SK-N-SH (cell line): ENCODE measurements at regions not wholly inside any gene's neighbourhood (a gene's known extent, or its start where the extent isn't known, plus 50 kb on each side); places are given as distances from the start of the nearest gene placed in this dataset.

ENCODE experiments used
- CTCF ChIA-PET: fragments of 300-600, 350-600 bp; formaldehyde crosslinking; extraction: SDS; loops from one replicate; lab custom pipeline; 2021; lab: Yijun Ruan, JAX
- POLR2A ChIA-PET: fragments of 350-600 bp; sonication (Branson Sonifier 250); formaldehyde crosslinking; extraction: SDS; loops from one replicate; lab custom pipeline; 2020; ENCODE audit warnings: antibody characterized with exemption, inconsistent platforms; lab: Yijun Ruan, JAX
- DNase-seq: peaks from one replicate; pipeline ENCODE4 v3.0.0; 2012
- H2AFZ ChIP-seq: fragments of 200-600 bp; sonication (generic); 2 replicates; pipeline ENCODE4 v1.8.1; 2016; ENCODE audit warnings: antibody characterized with exemption, mild to moderate bottlenecking, low read depth
- H3F3A ChIP-seq: fragments of 200-600 bp; sonication (generic); replicated peaks from 2 replicates; pipeline ENCODE3; 2016; ENCODE audit warnings: antibody characterized with exemption, mild to moderate bottlenecking; ENCODE audit not compliant: insufficient read depth
- H3K27ac ChIP-seq, 2 experiments: fragments of 200-500 bp in 1 of 2; fragments of 200-600 bp in 1 of 2; sonication (Bioruptor generic) in 1 of 2; sonication (generic), shearing (Covaris generic) in 1 of 2; 2 replicates each; pipeline versions ENCODE4 v1.5.1 to v1.6.1; 2014 to 2016; ENCODE audit warnings: low read depth in 2 of 2, inconsistent platforms in 1 of 2, low read length in 1 of 2, mild to moderate bottlenecking in 1 of 2, mixed read lengths in 1 of 2
- H3K27me3 ChIP-seq: fragments of 200-600 bp; sonication (generic), shearing (Covaris generic); 2 replicates; pipeline ENCODE4 v1.6.1; 2016; ENCODE audit warnings: mixed run types; ENCODE audit not compliant: insufficient read depth
- H3K36me3 ChIP-seq, 2 experiments: fragments of 200-500 bp in 1 of 2; fragments of 200-600 bp in 1 of 2; sonication (Bioruptor generic) in 1 of 2; sonication (generic) in 1 of 2; replicated peaks in 1 of 2; 2 replicates each; pipeline versions ENCODE3 to v1.5.1; 2014 to 2016; ENCODE audit warnings: low read length in 1 of 2, mild to moderate bottlenecking in 1 of 2; ENCODE audit not compliant: insufficient read depth in 2 of 2, control insufficient read depth in 1 of 2
- H3K4me1 ChIP-seq, 2 experiments: fragments of 200-500 bp in 1 of 2; fragments of 200-600 bp in 1 of 2; sonication (Bioruptor generic) in 1 of 2; sonication (generic), shearing (Covaris generic) in 1 of 2; 2 replicates each; pipeline versions ENCODE4 v1.5.1 to v1.6.1; 2014 to 2016; ENCODE audit warnings: low read depth in 1 of 2, low read length in 1 of 2, mixed run types in 1 of 2; ENCODE audit not compliant: insufficient read depth in 2 of 2, control insufficient read depth in 1 of 2
- H3K4me2 ChIP-seq: fragments of 200-600 bp; sonication (generic), shearing (Covaris generic); 2 replicates; pipeline ENCODE4 v1.6.1; 2017; ENCODE audit warnings: mixed run types
- H3K4me3 ChIP-seq, 2 experiments: fragments of 200-500 bp in 1 of 2; fragments of 200-600 bp in 1 of 2; sonication (Bioruptor generic) in 1 of 2; sonication (generic), shearing (Covaris generic) in 1 of 2; 2 replicates each; pipeline versions ENCODE4 v1.5.1 to v1.8.1; 2014 to 2016; ENCODE audit warnings: low read depth in 2 of 2, inconsistent platforms in 1 of 2, low read length in 1 of 2, mild to moderate bottlenecking in 1 of 2, mixed read lengths in 1 of 2, moderate library complexity in 1 of 2
- H3K79me2 ChIP-seq: fragments of 200-600 bp; sonication (generic); 2 replicates; pipeline ENCODE4 v1.8.1; 2017; ENCODE audit warnings: mild to moderate bottlenecking; ENCODE audit not compliant: insufficient read depth
- H3K9ac ChIP-seq: fragments of 200-600 bp; sonication (generic); 2 replicates; pipeline ENCODE4 v1.6.1; 2017; ENCODE audit warnings: mixed run types
- H3K9me2 ChIP-seq: fragments of 200-600 bp; sonication (generic); 2 replicates; pipeline ENCODE4 v1.6.1; 2017; ENCODE audit warnings: mixed run types
- H3K9me3 ChIP-seq: fragments of 200-600 bp; sonication (generic); 2 replicates; pipeline ENCODE4 v1.6.1; 2017; ENCODE audit warnings: mixed run types, mild to moderate bottlenecking, moderate library complexity
- H4K20me1 ChIP-seq: fragments of 200-600 bp; sonication (generic); 2 replicates; pipeline ENCODE4 v1.6.1; 2017; ENCODE audit warnings: mild to moderate bottlenecking, mixed run types; ENCODE audit not compliant: insufficient read depth
- CHD2 ChIP-seq: fragments of 150-350 bp; IDR thresholded peaks from 2 replicates; pipeline ENCODE4 v1.6.1; 2018; ENCODE audit warnings: low read length; ENCODE audit not compliant: partially characterized antibody
- ELF1 ChIP-seq: IDR thresholded peaks from 2 replicates; pipeline ENCODE4 v1.4.0; 2012
- EP300 ChIP-seq, 2 experiments: IDR thresholded peaks; 2 replicates each; pipeline versions ENCODE4 v1.4.0 to v1.6.1; 2012; ENCODE audit warnings: borderline replicate concordance in 1 of 2, low read depth in 1 of 2, low read length in 1 of 2
- EZH2phosphoT487 ChIP-seq: fragments of 200-600 bp; sonication (generic); IDR thresholded peaks from 2 replicates; pipeline ENCODE4 v1.6.1; 2017; ENCODE audit warnings: low read depth, mixed run types, mild to moderate bottlenecking, antibody characterized with exemption, moderate library complexity, borderline replicate concordance
- FOSL2 ChIP-seq: IDR thresholded peaks from 2 replicates; pipeline ENCODE4 v1.4.0; 2012; ENCODE audit warnings: low read depth, mild to moderate bottlenecking, moderate library complexity, borderline replicate concordance
- GATA2 ChIP-seq: sonication (generic); formaldehyde crosslinking; IDR thresholded peaks from 2 replicates; pipeline ENCODE4 v1.5.0; 2020; ENCODE audit warnings: mild to moderate bottlenecking, missing genetic modification reagents
- IRF3 ChIP-seq: fragments of 150-350 bp; IDR thresholded peaks from 2 replicates; pipeline ENCODE4 v1.6.1; 2016; ENCODE audit warnings: mild to moderate bottlenecking, low read depth, low read length
- JUND ChIP-seq: IDR thresholded peaks from 2 replicates; pipeline ENCODE4 v1.4.0; 2012
- MXI1 ChIP-seq: IDR thresholded peaks from 2 replicates; pipeline ENCODE4 v1.6.1; 2012; ENCODE audit warnings: mild to moderate bottlenecking, low read depth, low read length, improper control_type of control experiment
- NFIC ChIP-seq: IDR thresholded peaks from 2 replicates; pipeline ENCODE4 v1.4.0; 2012; ENCODE audit warnings: borderline replicate concordance
- NRF1 ChIP-seq: IDR thresholded peaks from 2 replicates; pipeline ENCODE4 v1.6.1; 2012; ENCODE audit warnings: low read depth, mild to moderate bottlenecking, low read length
- POLR2AphosphoS5 ChIP-seq: IDR thresholded peaks from 2 replicates; pipeline ENCODE4 v1.6.1; 2012; ENCODE audit warnings: low read depth, low read length
- RCOR1 ChIP-seq: fragments of 150-350 bp; IDR thresholded peaks from 2 replicates; pipeline ENCODE4 v1.6.1; 2017; ENCODE audit warnings: antibody characterized with exemption, low read length
- RFX5 ChIP-seq: IDR thresholded peaks from 2 replicates; pipeline ENCODE4 v1.6.1; 2012; ENCODE audit warnings: mild to moderate bottlenecking, improper control_type of control experiment, low read length
- SIN3A ChIP-seq: IDR thresholded peaks from 2 replicates; pipeline ENCODE4 v1.6.1; 2012; ENCODE audit warnings: low read depth, mild to moderate bottlenecking, low read length, moderate library complexity, borderline replicate concordance
- USF1 ChIP-seq: IDR thresholded peaks from 2 replicates; pipeline ENCODE4 v1.4.0; 2012; ENCODE audit warnings: low read depth, borderline replicate concordance
- YY1 ChIP-seq: IDR thresholded peaks from 2 replicates; pipeline ENCODE4 v1.4.0; 2012; ENCODE audit warnings: low read depth, mild to moderate bottlenecking
- WGBS: methylation state at CpG from one replicate; pipeline ENCODE4 v1.1.6; 2017; ENCODE audit warnings: low lambda C conversion rate; 5-methylcytosine and 5-hydroxymethylcytosine counted together
- TF ChIP-seq, protein P1 (sequence below): IDR thresholded peaks from 2 replicates; pipeline ENCODE4 v1.6.1; 2012; ENCODE audit warnings: mild to moderate bottlenecking, low read depth, low read length, moderate library complexity
- TF ChIP-seq, protein P2 (sequence below): IDR thresholded peaks from 2 replicates; pipeline ENCODE4; 2012
- TF ChIP-seq, protein P3 (sequence below): fragments of 150-350 bp; IDR thresholded peaks from 2 replicates; pipeline ENCODE4 v1.6.1; 2017; ENCODE audit warnings: antibody characterized with exemption, low read length, low read depth, borderline replicate concordance

- no peaks in the 10 kb centered on the region for H3K9me2 ChIP-seq
- H3K4me2 ChIP-seq: no peak overlapping the region
- H3K9me3 ChIP-seq: no peaks in the 10 kb centered on the region
- CTCF ChIA-PET: interaction anchor here (1.0 to 1.5 kb wide), 2 partner anchors 8 to 17 kb away, joined by 3 read pairs; no protein-coding TSS in a partner anchor
- H3K27ac ChIP-seq: no peak overlapping the region
- no peaks in the 10 kb centered on the region for H3F3A ChIP-seq
- H2AFZ ChIP-seq: no peak overlapping the region
- H3K79me2 ChIP-seq: no peaks in the 10 kb centered on the region
- POLR2A ChIA-PET: no interaction called here
- H4K20me1 ChIP-seq: no peaks in the 10 kb centered on the region
- H3K9ac ChIP-seq: no peak overlapping the region
- no peaks in the 10 kb centered on the region for H3K36me3 ChIP-seq
- no peaks in the 10 kb centered on the region; a peak in 1 of 4 replicates for H3K4me1 ChIP-seq
- no peak overlapping the region for H3K4me3 ChIP-seq
- no peaks in the 10 kb centered on the region for H3K27me3 ChIP-seq
- DNase-seq: no peak
- WGBS: 41% methylated on average over 1 of the region's 1 CpG
- TF ChIP-seq GATA2 (CRISPR knock-in tag): no peak
- TF ChIP-seq IRF3: no peak
- no peak for TF ChIP-seq NRF1
- no peak for TF ChIP-seq YY1
- TF ChIP-seq FOSL2: no peak
- no peak for TF ChIP-seq CHD2
- TF ChIP-seq EP300 (IDR thresholded peaks at IDR 0.05; ENCODE audit: borderline replicate concordance in 1 of 2, low read depth in 1 of 2, low read length in 1 of 2): no peak
- no peak for TF ChIP-seq USF1
- TF ChIP-seq SIN3A: no peak
- no peak for TF ChIP-seq ELF1
- no peak for TF ChIP-seq POLR2AphosphoS5
- TF ChIP-seq, protein P1, sequence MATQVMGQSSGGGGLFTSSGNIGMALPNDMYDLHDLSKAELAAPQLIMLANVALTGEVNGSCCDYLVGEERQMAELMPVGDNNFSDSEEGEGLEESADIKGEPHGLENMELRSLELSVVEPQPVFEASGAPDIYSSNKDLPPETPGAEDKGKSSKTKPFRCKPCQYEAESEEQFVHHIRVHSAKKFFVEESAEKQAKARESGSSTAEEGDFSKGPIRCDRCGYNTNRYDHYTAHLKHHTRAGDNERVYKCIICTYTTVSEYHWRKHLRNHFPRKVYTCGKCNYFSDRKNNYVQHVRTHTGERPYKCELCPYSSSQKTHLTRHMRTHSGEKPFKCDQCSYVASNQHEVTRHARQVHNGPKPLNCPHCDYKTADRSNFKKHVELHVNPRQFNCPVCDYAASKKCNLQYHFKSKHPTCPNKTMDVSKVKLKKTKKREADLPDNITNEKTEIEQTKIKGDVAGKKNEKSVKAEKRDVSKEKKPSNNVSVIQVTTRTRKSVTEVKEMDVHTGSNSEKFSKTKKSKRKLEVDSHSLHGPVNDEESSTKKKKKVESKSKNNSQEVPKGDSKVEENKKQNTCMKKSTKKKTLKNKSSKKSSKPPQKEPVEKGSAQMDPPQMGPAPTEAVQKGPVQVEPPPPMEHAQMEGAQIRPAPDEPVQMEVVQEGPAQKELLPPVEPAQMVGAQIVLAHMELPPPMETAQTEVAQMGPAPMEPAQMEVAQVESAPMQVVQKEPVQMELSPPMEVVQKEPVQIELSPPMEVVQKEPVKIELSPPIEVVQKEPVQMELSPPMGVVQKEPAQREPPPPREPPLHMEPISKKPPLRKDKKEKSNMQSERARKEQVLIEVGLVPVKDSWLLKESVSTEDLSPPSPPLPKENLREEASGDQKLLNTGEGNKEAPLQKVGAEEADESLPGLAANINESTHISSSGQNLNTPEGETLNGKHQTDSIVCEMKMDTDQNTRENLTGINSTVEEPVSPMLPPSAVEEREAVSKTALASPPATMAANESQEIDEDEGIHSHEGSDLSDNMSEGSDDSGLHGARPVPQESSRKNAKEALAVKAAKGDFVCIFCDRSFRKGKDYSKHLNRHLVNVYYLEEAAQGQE: no peak
- TF ChIP-seq, protein P2, sequence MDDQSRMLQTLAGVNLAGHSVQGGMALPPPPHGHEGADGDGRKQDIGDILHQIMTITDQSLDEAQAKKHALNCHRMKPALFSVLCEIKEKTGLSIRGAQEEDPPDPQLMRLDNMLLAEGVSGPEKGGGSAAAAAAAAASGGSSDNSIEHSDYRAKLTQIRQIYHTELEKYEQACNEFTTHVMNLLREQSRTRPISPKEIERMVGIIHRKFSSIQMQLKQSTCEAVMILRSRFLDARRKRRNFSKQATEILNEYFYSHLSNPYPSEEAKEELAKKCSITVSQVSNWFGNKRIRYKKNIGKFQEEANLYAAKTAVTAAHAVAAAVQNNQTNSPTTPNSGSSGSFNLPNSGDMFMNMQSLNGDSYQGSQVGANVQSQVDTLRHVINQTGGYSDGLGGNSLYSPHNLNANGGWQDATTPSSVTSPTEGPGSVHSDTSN: no peak
- no peak for TF ChIP-seq RCOR1
- TF ChIP-seq RFX5: no peak
- TF ChIP-seq MXI1: no peak
- TF ChIP-seq EZH2phosphoT487: no peak
- TF ChIP-seq JUND: no peak
- no peak for TF ChIP-seq NFIC
- TF ChIP-seq, protein P3, sequence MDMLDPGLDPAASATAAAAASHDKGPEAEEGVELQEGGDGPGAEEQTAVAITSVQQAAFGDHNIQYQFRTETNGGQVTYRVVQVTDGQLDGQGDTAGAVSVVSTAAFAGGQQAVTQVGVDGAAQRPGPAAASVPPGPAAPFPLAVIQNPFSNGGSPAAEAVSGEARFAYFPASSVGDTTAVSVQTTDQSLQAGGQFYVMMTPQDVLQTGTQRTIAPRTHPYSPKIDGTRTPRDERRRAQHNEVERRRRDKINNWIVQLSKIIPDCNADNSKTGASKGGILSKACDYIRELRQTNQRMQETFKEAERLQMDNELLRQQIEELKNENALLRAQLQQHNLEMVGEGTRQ: no peak
- TF ChIP-seq, all 33 proteins: peak for 0
Observed at GRCh38 chr12:23236811-23237210, 611.8 kb downstream of the ETNK1 start.
